ENCODE measurements at regions not wholly inside any gene's neighbourhood (a gene's known extent, or its start where the extent isn't known, plus 50 kb on each side); places are given as distances from the start of the nearest gene placed in this dataset.

- no peak for TF ChIP-seq EP300 (IDR thresholded peaks at IDR 0.05; ENCODE audit: borderline replicate concordance in 1 of 2, low read depth in 2 of 2, low read length in 2 of 2)
- no peak for TF ChIP-seq NANOG (IDR thresholded peaks at IDR 0.05; ENCODE audit: insufficient read depth, low read depth, low read length, poor library complexity, severe bottlenecking)
- TF ChIP-seq CBX5 (IDR thresholded peaks at IDR 0.05; ENCODE audit: low read depth, low read length): no peak
Observed at GRCh38 chr10:108050626-108051025, 886.1 kb upstream of the SORCS1 start (continued).
